GM12878 (cell line): ENCODE measurements at regions not wholly inside any gene's neighbourhood (a gene's known extent, or its start where the extent isn't known, plus 50 kb on each side); places are given as distances from the start of the nearest gene placed in this dataset.

Experiments
- ATAC-seq: fragments of 200-7000 bp; cut with Tn5 transposase; 3 replicates; pipeline ENCODE4 v1.9.1; 2020; ENCODE audit warnings: mild to moderate bottlenecking, moderate library complexity
- BruUV-seq: library from RNA; stranded (reverse); fragments of 400-500 nt; replicated peaks from 2 replicates; lab custom pipeline; 2021; lab: Mats Ljungman, UMichigan
- CTCF ChIA-PET: fragments of 300-600 bp; sonication (Branson Sonifier 250); formaldehyde crosslinking; extraction: SDS; loops from one replicate; lab custom pipeline; 2021; ENCODE audit warnings: inconsistent platforms; lab: Yijun Ruan, JAX
- POLR2A ChIA-PET: fragments of 350-600 bp; formaldehyde crosslinking; extraction: SDS; loops from one replicate; lab custom pipeline; 2021; ENCODE audit warnings: inconsistent platforms; lab: Charles Lee
- RAD21 ChIA-PET: fragments of 300-600 bp; sonication (Branson Sonifier 250); formaldehyde crosslinking; loops from one replicate; lab custom pipeline; 2023; ENCODE audit warnings: antibody characterized with exemption; ENCODE audit not compliant: unreplicated experiment; lab: Charles Lee
- SMC1A ChIA-PET: fragments of 300-600 bp; sonication (Branson Sonifier 250); formaldehyde crosslinking; loops from one replicate; lab custom pipeline; 2023; ENCODE audit not compliant: unreplicated experiment, uncharacterized antibody; lab: Charles Lee
- DNase-seq: peaks from one replicate; pipeline ENCODE4 v3.0.0-alpha.2; 2011; ENCODE audit warnings: low read depth, low spot score
- FAIRE-seq: peaks from 3 replicates; lab custom pipeline; 2011; peaks lifted over from hg19 to GRCh38; lab: Jason Lieb, UNC
- H2AFZ ChIP-seq: 2 replicates; pipeline ENCODE4 v1.6.0; 2011; ENCODE audit warnings: low read depth, low read length, control low read depth; ENCODE audit not compliant: control insufficient read depth
- H3K27ac ChIP-seq: 2 replicates; pipeline ENCODE4 v1.5.1; 2011; ENCODE audit warnings: control low read depth; ENCODE audit not compliant: control insufficient read depth, insufficient read depth
- H3K27me3 ChIP-seq, 2 experiments: replicated peaks in 1 of 2; 2 replicates each; pipeline versions ENCODE4 v1.6.0 to v1.6.1; 2011; ENCODE audit warnings: low read length in 1 of 2; ENCODE audit not compliant: control insufficient read depth in 2 of 2, insufficient read depth in 2 of 2
- H3K36me3 ChIP-seq, 2 experiments: 2 replicates each; pipeline ENCODE4 v1.5.1; 2011; ENCODE audit warnings: low read length in 1 of 2; ENCODE audit not compliant: control insufficient read depth in 2 of 2, insufficient read depth in 2 of 2
- H3K4me1 ChIP-seq: 2 replicates; pipeline ENCODE4 v1.6.1; 2011; ENCODE audit warnings: mild to moderate bottlenecking, low read length, moderate library complexity, mixed read lengths; ENCODE audit not compliant: control insufficient read depth, insufficient read depth
- H3K4me2 ChIP-seq: 2 replicates; pipeline ENCODE4 v1.6.0; 2011; ENCODE audit warnings: control low read depth; ENCODE audit not compliant: control insufficient read depth, insufficient read depth
- H3K4me3 ChIP-seq: fragments of 200-600 bp; sonication (generic); 2 replicates; pipeline ENCODE4 v1.5.1; 2016
- H3K79me2 ChIP-seq: 2 replicates; pipeline ENCODE4 v1.6.0; 2011; ENCODE audit warnings: low read length; ENCODE audit not compliant: control insufficient read depth, insufficient read depth
- H3K9ac ChIP-seq: 2 replicates; pipeline ENCODE4 v1.8.0; 2011; ENCODE audit warnings: low read length, control low read depth, mixed read lengths; ENCODE audit not compliant: control insufficient read depth, insufficient read depth
- H3K9me3 ChIP-seq: replicated peaks from 3 replicates; pipeline ENCODE4 v1.5.1; 2011; ENCODE audit warnings: mild to moderate bottlenecking, low read length; ENCODE audit not compliant: control insufficient read depth, insufficient read depth
- H4K20me1 ChIP-seq: 2 replicates; pipeline ENCODE4 v1.6.0; 2011; ENCODE audit not compliant: control insufficient read depth, insufficient read depth
- CBX3 ChIP-seq: fragments of 200-600 bp; sonication (generic); IDR thresholded peaks from 2 replicates; pipeline ENCODE4 v1.6.1; 2016; ENCODE audit warnings: low read depth, borderline replicate concordance
- DPF2 ChIP-seq: fragments of 450-650 bp; IDR thresholded peaks from 2 replicates; pipeline ENCODE4 v1.6.1; 2017; ENCODE audit warnings: mild to moderate bottlenecking
- EED ChIP-seq: sonication (generic); IDR thresholded peaks from 2 replicates; pipeline ENCODE4 v1.6.1; 2016; ENCODE audit warnings: antibody characterized with exemption, low read depth
- ESRRA ChIP-seq: IDR thresholded peaks from 2 replicates; pipeline ENCODE4 v1.6.1; 2012; ENCODE audit warnings: mild to moderate bottlenecking, low read length, improper control_type of control experiment
- FOXM1 ChIP-seq: IDR thresholded peaks from 2 replicates; pipeline ENCODE4 v1.6.1; 2012; ENCODE audit warnings: low read depth, mild to moderate bottlenecking, inconsistent platforms, low read length, moderate library complexity
- HCFC1 ChIP-seq: fragments of 150-350 bp; IDR thresholded peaks from 2 replicates; pipeline ENCODE4 v1.6.1; 2014; ENCODE audit warnings: low read length
- IKZF2 ChIP-seq, 2 experiments: fragments of 450-650 bp; IDR thresholded peaks; 2 replicates each; pipeline ENCODE4 v1.6.1; 2017; ENCODE audit warnings: mild to moderate bottlenecking in 2 of 2, moderate library complexity in 2 of 2
- KDM1A ChIP-seq: fragments of 200-600 bp; sonication (generic); IDR thresholded peaks from 2 replicates; pipeline ENCODE4 v1.6.1; 2016; ENCODE audit warnings: borderline replicate concordance
- MYB ChIP-seq: fragments of 150-350 bp; IDR thresholded peaks from 2 replicates; pipeline ENCODE4 v1.6.1; 2014; ENCODE audit warnings: mild to moderate bottlenecking, low read depth, low read length, borderline replicate concordance
- NKRF ChIP-seq: fragments of 450-650 bp; conservative IDR thresholded peaks from 2 replicates; pipeline ENCODE4 v1.6.1; 2017; ENCODE audit warnings: mild to moderate bottlenecking, moderate library complexity
- SMAD1 ChIP-seq: fragments of 450-650 bp; IDR thresholded peaks from 2 replicates; pipeline ENCODE4 v1.6.1; 2018; ENCODE audit warnings: mild to moderate bottlenecking, low read depth; ENCODE audit not compliant: partially characterized antibody
- SREBF1 ChIP-seq: IDR thresholded peaks from 2 replicates; pipeline ENCODE4 v1.6.1; 2012; ENCODE audit warnings: mild to moderate bottlenecking, low read length
- SRF ChIP-seq, 2 experiments: IDR thresholded peaks; 2 replicates each; pipeline ENCODE4 v1.6.1; 2011; ENCODE audit warnings: low read depth in 2 of 2, low read length in 2 of 2, mild to moderate bottlenecking in 1 of 2, moderate library complexity in 1 of 2
- SUPT20H ChIP-seq: IDR thresholded peaks from 2 replicates; pipeline ENCODE4 v1.6.1; 2011; ENCODE audit warnings: low read depth, mild to moderate bottlenecking, low read length, moderate library complexity, borderline replicate concordance; ENCODE audit not compliant: control insufficient read depth
- TCF12 ChIP-seq: IDR thresholded peaks from 2 replicates; pipeline ENCODE4 v1.6.1; 2011; ENCODE audit warnings: low read depth, mild to moderate bottlenecking, low read length
- TCF7 ChIP-seq: IDR thresholded peaks from 2 replicates; pipeline ENCODE4 v1.6.1; 2014; ENCODE audit warnings: antibody characterized with exemption, borderline replicate concordance
- YY1 ChIP-seq: IDR thresholded peaks from 2 replicates; pipeline ENCODE4 v1.6.1; 2011; ENCODE audit warnings: low read depth, mild to moderate bottlenecking, low read length
- in situ Hi-C: fragments of 300-500 bp; cut with MboI; formaldehyde crosslinking; loops from 9 replicates; pipeline ENCODE4 v1.14.3; 2018; ENCODE audit warnings: mixed read lengths
- intact Hi-C: fragments of 100-400 bp; cut with micrococcal nuclease; formaldehyde crosslinking; loops from one replicate; pipeline ENCODE4 v1.14.2; 2022; ENCODE audit not compliant: unreplicated experiment
- TF ChIP-seq, protein P1 (sequence below): fragments of 450-650 bp; IDR thresholded peaks from 2 replicates; pipeline ENCODE4 v1.6.1; 2017; ENCODE audit warnings: mild to moderate bottlenecking
- TF ChIP-seq, protein P2 (sequence below): IDR thresholded peaks from 2 replicates; pipeline ENCODE4 v1.6.1; 2012; ENCODE audit warnings: low read length, inconsistent platforms
- TF ChIP-seq, protein P3 (sequence below): fragments of 450-650 bp; IDR thresholded peaks from 2 replicates; pipeline ENCODE4 v1.6.1; 2017; ENCODE audit warnings: low read depth, mild to moderate bottlenecking, moderate library complexity

DNA sequence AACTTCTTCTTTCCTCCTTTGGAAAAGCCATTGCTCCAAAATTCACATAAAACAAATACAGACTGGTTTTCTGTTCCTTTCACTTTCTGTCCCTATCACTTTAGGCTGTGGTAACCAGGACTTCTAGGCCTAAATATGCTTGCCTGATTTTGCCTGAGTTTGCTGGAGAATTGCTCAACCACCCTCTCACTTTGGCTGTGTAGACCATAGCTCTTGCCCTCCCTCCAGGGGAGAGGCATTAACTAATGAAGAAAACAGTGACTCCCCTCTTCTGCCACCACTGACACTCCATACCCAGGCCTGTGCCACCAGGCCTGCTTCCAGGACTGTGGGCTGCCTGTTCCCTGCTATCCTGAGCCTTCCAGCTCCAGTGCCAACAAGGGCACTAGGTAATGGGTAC, 163.5 kb downstream of the TOMM20 start:
- RAD21 ChIA-PET = interaction anchor here (0.7 to 14.4 kb wide), 16 partner anchors 9 to 476 kb away, joined by 3 to 258 read pairs (median 4); no protein-coding TSS in a partner anchor
- peak overlapping the region; percentile 52 for H3K9ac ChIP-seq
- H3K27me3 ChIP-seq = no peaks in the 10 kb centered on the region
- peak overlapping the region; percentile 63 for H2AFZ ChIP-seq
- no peaks in the 10 kb centered on the region for H3K36me3 ChIP-seq
- POLR2A ChIA-PET = interaction anchor here (0.7 to 12.0 kb wide), 6 partner anchors 11 to 361 kb away, joined by 3 to 108 read pairs (median 4); no protein-coding TSS in a partner anchor
- SMC1A ChIA-PET = interaction anchor here (0.7 to 7.3 kb wide), 21 partner anchors 10 to 465 kb away, joined by 3 to 164 read pairs (median 4); no protein-coding TSS in a partner anchor
- no TSS peak for BruUV-seq
- FAIRE-seq = no peak
- no peak overlapping the region; the same call in 1 of the 2 replicates for H3K4me2 ChIP-seq
- in situ Hi-C loops (no loop called here), intact Hi-C loops (no loop called here)
- H3K27ac ChIP-seq = peak overlapping the region; percentile 96
- H3K4me3 ChIP-seq = no peak overlapping the region
- ATAC-seq = no peak
- DNase-seq = no peak
- CTCF ChIA-PET = interaction anchor here (0.7 to 3.4 kb wide), 3 partner anchors 12 to 118 kb away, joined by 4 to 16 read pairs (median 9); no protein-coding TSS in a partner anchor
- no peaks in the 10 kb centered on the region for H3K79me2 ChIP-seq
- H3K9me3 ChIP-seq = no peaks in the 10 kb centered on the region
- H3K4me1 ChIP-seq = peaks cover 67% of the 10 kb centered on the region
- H4K20me1 ChIP-seq = no peaks in the 10 kb centered on the region
- TF ChIP-seq EED (no peak), TCF7 (no peak), KDM1A (no peak), MYB (no peak), SUPT20H (no peak), DPF2 (no peak; the same call in 1 of the 2 replicates), SRF (IDR thresholded peaks at IDR 0.05; ENCODE audit: low read depth in 2 of 2, low read length in 2 of 2) (no peak), HCFC1 (no peak), SMAD1 (no peak), FOXM1 (no peak), SREBF1 (no peak), TCF12 (no peak), CBX3 (no peak), ESRRA (no peak), IKZF2 (IDR thresholded peaks at IDR 0.05) (peak; percentile 22 to 40; a peak in 2 of 4 replicates), NKRF (no peak), YY1 (no peak)
- TF ChIP-seq, protein P1, sequence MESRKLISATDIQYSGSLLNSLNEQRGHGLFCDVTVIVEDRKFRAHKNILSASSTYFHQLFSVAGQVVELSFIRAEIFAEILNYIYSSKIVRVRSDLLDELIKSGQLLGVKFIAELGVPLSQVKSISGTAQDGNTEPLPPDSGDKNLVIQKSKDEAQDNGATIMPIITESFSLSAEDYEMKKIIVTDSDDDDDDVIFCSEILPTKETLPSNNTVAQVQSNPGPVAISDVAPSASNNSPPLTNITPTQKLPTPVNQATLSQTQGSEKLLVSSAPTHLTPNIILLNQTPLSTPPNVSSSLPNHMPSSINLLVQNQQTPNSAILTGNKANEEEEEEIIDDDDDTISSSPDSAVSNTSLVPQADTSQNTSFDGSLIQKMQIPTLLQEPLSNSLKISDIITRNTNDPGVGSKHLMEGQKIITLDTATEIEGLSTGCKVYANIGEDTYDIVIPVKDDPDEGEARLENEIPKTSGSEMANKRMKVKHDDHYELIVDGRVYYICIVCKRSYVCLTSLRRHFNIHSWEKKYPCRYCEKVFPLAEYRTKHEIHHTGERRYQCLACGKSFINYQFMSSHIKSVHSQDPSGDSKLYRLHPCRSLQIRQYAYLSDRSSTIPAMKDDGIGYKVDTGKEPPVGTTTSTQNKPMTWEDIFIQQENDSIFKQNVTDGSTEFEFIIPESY = no peak
- TF ChIP-seq, protein P2, sequence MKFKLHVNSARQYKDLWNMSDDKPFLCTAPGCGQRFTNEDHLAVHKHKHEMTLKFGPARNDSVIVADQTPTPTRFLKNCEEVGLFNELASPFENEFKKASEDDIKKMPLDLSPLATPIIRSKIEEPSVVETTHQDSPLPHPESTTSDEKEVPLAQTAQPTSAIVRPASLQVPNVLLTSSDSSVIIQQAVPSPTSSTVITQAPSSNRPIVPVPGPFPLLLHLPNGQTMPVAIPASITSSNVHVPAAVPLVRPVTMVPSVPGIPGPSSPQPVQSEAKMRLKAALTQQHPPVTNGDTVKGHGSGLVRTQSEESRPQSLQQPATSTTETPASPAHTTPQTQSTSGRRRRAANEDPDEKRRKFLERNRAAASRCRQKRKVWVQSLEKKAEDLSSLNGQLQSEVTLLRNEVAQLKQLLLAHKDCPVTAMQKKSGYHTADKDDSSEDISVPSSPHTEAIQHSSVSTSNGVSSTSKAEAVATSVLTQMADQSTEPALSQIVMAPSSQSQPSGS = no peak
- TF ChIP-seq, protein P3, sequence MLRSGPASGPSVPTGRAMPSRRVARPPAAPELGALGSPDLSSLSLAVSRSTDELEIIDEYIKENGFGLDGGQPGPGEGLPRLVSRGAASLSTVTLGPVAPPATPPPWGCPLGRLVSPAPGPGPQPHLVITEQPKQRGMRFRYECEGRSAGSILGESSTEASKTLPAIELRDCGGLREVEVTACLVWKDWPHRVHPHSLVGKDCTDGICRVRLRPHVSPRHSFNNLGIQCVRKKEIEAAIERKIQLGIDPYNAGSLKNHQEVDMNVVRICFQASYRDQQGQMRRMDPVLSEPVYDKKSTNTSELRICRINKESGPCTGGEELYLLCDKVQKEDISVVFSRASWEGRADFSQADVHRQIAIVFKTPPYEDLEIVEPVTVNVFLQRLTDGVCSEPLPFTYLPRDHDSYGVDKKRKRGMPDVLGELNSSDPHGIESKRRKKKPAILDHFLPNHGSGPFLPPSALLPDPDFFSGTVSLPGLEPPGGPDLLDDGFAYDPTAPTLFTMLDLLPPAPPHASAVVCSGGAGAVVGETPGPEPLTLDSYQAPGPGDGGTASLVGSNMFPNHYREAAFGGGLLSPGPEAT = no peak
